K562 (cell line): ENCODE measurements at regions not wholly inside any gene's neighbourhood (a gene's known extent, or its start where the extent isn't known, plus 50 kb on each side); places are given as distances from the start of the nearest gene placed in this dataset.

Experiments used
- ATAC-seq: fragments of 200-7000 bp; cut with Tn5 transposase; 3 replicates; pipeline ENCODE4 v1.9.1; 2020; ENCODE audit warnings: moderate library complexity
- BruUV-seq: library from RNA; stranded (reverse); fragments of 400-500 nt; replicated peaks from 2 replicates; lab custom pipeline; 2021; lab: Mats Ljungman, UMichigan
- CTCF ChIA-PET: fragments of 300-600 bp; formaldehyde crosslinking; extraction: SDS; loops from one replicate; lab custom pipeline; 2021; ENCODE audit warnings: low intra/inter-chr PET ratio; lab: Yijun Ruan, JAX
- POLR2A ChIA-PET: fragments of 300-600, 350-650 bp; sonication (Branson Sonifier 250); formaldehyde crosslinking; extraction: SDS; loops from one replicate; lab custom pipeline; 2021; ENCODE audit warnings: antibody characterized with exemption, inconsistent platforms; lab: Yijun Ruan, JAX
- DNase-seq, 4 experiments: peaks; one replicate each; pipeline versions ENCODE4 v3.0.0 to v3.0.0-alpha.2; 2011 to 2018; ENCODE audit warnings: low spot score in 3 of 4, mixed read lengths in 3 of 4; ENCODE audit errors: extremely low read depth in 1 of 4
- FAIRE-seq: peaks from 2 replicates; lab custom pipeline; 2011; peaks lifted over from hg19 to GRCh38; lab: Jason Lieb, UNC
- H2AFZ ChIP-seq: 2 replicates; pipeline ENCODE4 v1.6.0; 2011; ENCODE audit warnings: low read depth, low read length, control low read depth, inconsistent platforms
- H3K27ac ChIP-seq: fragments of 200-600 bp; 3 replicates; pipeline ENCODE4 v1.8.0; 2011; ENCODE audit warnings: low read depth, mild to moderate bottlenecking, control low read depth, inconsistent platforms, low read length, moderate library complexity, mixed read lengths; ENCODE audit errors: extremely low read depth
- H3K27me3 ChIP-seq, 2 experiments: fragments of 300-600 bp in 1 of 2; 2 replicates in 1 of 2; 3 replicates in 1 of 2; pipeline versions ENCODE4 v1.6.0 to v1.8.0; 2011; ENCODE audit warnings: inconsistent platforms in 2 of 2, low read length in 2 of 2, mild to moderate bottlenecking in 1 of 2, mixed read lengths in 1 of 2, moderate library complexity in 1 of 2; ENCODE audit not compliant: control insufficient read depth in 2 of 2, insufficient read depth in 2 of 2
- H3K36me3 ChIP-seq: fragments of 300-600 bp; 3 replicates; pipeline ENCODE4 v1.8.0; 2011; ENCODE audit warnings: mild to moderate bottlenecking, low read length, inconsistent platforms; ENCODE audit not compliant: control insufficient read depth, insufficient read depth
- H3K4me1 ChIP-seq, 2 experiments: fragments of 200-600 bp in 1 of 2; replicated peaks in 1 of 2; 2 replicates in 1 of 2; 3 replicates in 1 of 2; pipeline versions ENCODE4 v1.5.1 to v1.8.0; 2011; ENCODE audit warnings: inconsistent platforms in 2 of 2, low read length in 2 of 2, mild to moderate bottlenecking in 1 of 2, mixed read lengths in 1 of 2, moderate library complexity in 1 of 2; ENCODE audit not compliant: control insufficient read depth in 2 of 2, insufficient read depth in 2 of 2
- H3K4me2 ChIP-seq: 2 replicates; pipeline ENCODE4 v1.6.1; 2011; ENCODE audit warnings: low read length, control low read depth, inconsistent platforms, mixed read lengths; ENCODE audit not compliant: insufficient read depth
- H3K4me3 ChIP-seq: fragments of 200-600 bp; sonication (generic), shearing (Covaris generic); 2 replicates; pipeline ENCODE4 v1.5.1; 2016; ENCODE audit warnings: control low read depth, inconsistent platforms
- H3K79me2 ChIP-seq: fragments of 200-600 bp; 3 replicates; pipeline ENCODE4 v1.8.0; 2011; ENCODE audit warnings: low read length, inconsistent platforms; ENCODE audit not compliant: control insufficient read depth, insufficient read depth
- H3K9ac ChIP-seq, 2 experiments: 2 replicates each; pipeline versions ENCODE4 v1.6.0 to v1.6.1; 2011; ENCODE audit warnings: low read depth in 2 of 2, low read length in 2 of 2, control low read depth in 1 of 2, inconsistent platforms in 1 of 2, mild to moderate bottlenecking in 1 of 2, mixed read lengths in 1 of 2; ENCODE audit not compliant: insufficient read depth in 1 of 2
- H3K9me1 ChIP-seq: one replicate; pipeline ENCODE4 v1.6.0; 2011; ENCODE audit warnings: inconsistent platforms, mild to moderate bottlenecking, low read length, moderate library complexity; ENCODE audit not compliant: control insufficient read depth, insufficient read depth
- H3K9me3 ChIP-seq: replicated peaks from 2 replicates; pipeline ENCODE4 v1.5.1; 2011; ENCODE audit warnings: low read depth, low read length, inconsistent platforms; ENCODE audit not compliant: control insufficient read depth, insufficient read depth
- H4K20me1 ChIP-seq: replicated peaks from 2 replicates; pipeline ENCODE4 v1.6.1; 2011; ENCODE audit warnings: low read length, inconsistent platforms, mixed read lengths; ENCODE audit not compliant: control insufficient read depth, insufficient read depth
- ATF2 ChIP-seq: sonication (generic); formaldehyde crosslinking; IDR thresholded peaks from 2 replicates; pipeline ENCODE4 v1.8.1; 2022; ENCODE audit warnings: missing genetic modification reagents
- CREB5 ChIP-seq: fragments of 250-450 bp; sonication (Bioruptor Pico); IDR thresholded peaks from 2 replicates; pipeline ENCODE4 v1.5.0; 2020; ENCODE audit warnings: mild to moderate bottlenecking
- EHMT2 ChIP-seq: fragments of 450-650 bp; IDR thresholded peaks from 2 replicates; pipeline ENCODE4 v1.6.1; 2018; ENCODE audit warnings: antibody characterized with exemption
- GABPB1 ChIP-seq: sonication (generic); formaldehyde crosslinking; IDR thresholded peaks from 2 replicates; pipeline ENCODE4 v1.8.0; 2022; ENCODE audit warnings: mild to moderate bottlenecking, missing genetic modification reagents
- HNRNPL ChIP-seq: fragments of 200-400 bp; formaldehyde crosslinking; IDR thresholded peaks from 2 replicates; pipeline ENCODE4 v1.6.1; 2017; ENCODE audit warnings: low read depth, mild to moderate bottlenecking, low read length
- SAFB2 ChIP-seq: fragments of 200-400 bp; formaldehyde crosslinking; IDR thresholded peaks from 2 replicates; pipeline ENCODE4 v1.6.1; 2018; ENCODE audit warnings: borderline replicate concordance, low read length, low read depth, moderate library complexity; ENCODE audit not compliant: severe bottlenecking
- ZFPM2 ChIP-seq: fragments of 250-450 bp; sonication (Bioruptor Pico); IDR thresholded peaks from 2 replicates; pipeline ENCODE4 v1.5.1; 2022; ENCODE audit warnings: mild to moderate bottlenecking
- ZNF253 ChIP-seq: fragments of 250-450 bp; sonication (Bioruptor Pico); conservative IDR thresholded peaks from 2 replicates; pipeline ENCODE4 v1.6.1; 2021; ENCODE audit warnings: mild to moderate bottlenecking
- ZNF395 ChIP-seq: fragments of 200-800 bp; sonication (Bioruptor generic); IDR thresholded peaks from 2 replicates; pipeline ENCODE4 v1.6.1; 2017; ENCODE audit warnings: missing genetic modification characterization, missing compliant biosample characterization
- WGBS: fragments of 100-300 bp; shearing (Covaris generic); methylation state at CpG from one replicate; pipeline ENCODE4 v1.1.6; 2016; ENCODE audit warnings: low coverage, mixed read lengths; ENCODE audit not compliant: insufficient coverage; ENCODE audit errors: missing lambda C conversion rate; 5-methylcytosine and 5-hydroxymethylcytosine counted together
- in situ Hi-C: fragments of 300-500 bp; cut with MboI; formaldehyde crosslinking; loops from 4 replicates; pipeline ENCODE4 v1.15.0; 2018; ENCODE audit warnings: inconsistent platforms, mixed read lengths
- intact Hi-C: fragments of 100-400 bp; cut with micrococcal nuclease; formaldehyde crosslinking; loops from 2 replicates; pipeline ENCODE4 v1.14.2; 2022
- TF ChIP-seq, protein P1 (sequence below), 2 experiments: fragments of 150-350 bp in 1 of 2; IDR thresholded peaks; 2 replicates each; pipeline ENCODE4 v1.6.1; 2012 to 2016; ENCODE audit warnings: low read depth in 2 of 2, low read length in 2 of 2, mild to moderate bottlenecking in 1 of 2, moderate library complexity in 1 of 2
- TF ChIP-seq, protein P2 (sequence below): fragments of 450-650 bp; formaldehyde crosslinking; IDR thresholded peaks from 2 replicates; pipeline ENCODE4 v1.4.0; 2022; ENCODE audit warnings: mild to moderate bottlenecking, moderate library complexity

DNA sequence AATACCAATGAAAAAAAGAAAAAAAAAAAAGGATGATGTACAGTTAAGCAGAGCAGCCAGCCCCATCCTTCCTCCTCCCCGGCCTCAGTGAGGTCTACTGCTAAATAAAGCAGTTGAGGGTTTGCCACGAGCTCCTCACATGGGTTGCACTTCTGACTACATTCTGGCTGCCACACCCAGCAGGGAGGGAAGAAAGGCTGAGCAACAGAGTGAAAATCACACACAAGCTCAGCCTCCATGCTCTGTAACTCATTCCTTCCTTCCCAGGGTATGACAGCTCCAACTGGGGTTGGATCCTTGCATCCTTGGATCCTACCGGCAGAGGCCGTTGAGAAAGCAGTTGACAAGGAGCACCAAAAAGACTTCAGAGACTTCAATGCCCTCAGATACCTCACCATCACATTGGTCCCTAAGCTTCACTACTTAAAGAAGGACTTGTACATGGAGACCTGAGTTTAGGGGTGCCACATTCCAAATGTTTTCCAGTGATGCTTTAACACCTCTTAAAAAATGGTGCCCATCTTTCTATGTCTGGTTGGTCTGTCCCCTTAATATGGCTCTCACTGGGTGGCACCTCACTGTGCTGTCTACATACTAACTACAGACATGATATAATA lies 52.9 kb upstream of the PIK3CG start:
- Histone ChIP-seq H2AFZ (no peak overlapping the region; the same call in 1 of the 2 replicates), H3K27ac (no peak overlapping the region), H4K20me1 (no peaks in the 10 kb centered on the region), H3K9ac (no peak overlapping the region), H3K27me3 (no peaks in the 10 kb centered on the region), H3K4me3 (no peak overlapping the region), H3K9me3 (no peaks in the 10 kb centered on the region), H3K4me2 (no peak overlapping the region; the same call in 1 of the 2 replicates), H3K36me3 (no peaks in the 10 kb centered on the region), H3K4me1 (peaks cover 0 to 44% of the 10 kb centered on the region in 2 experiments; a peak in 4 of 5 replicates), H3K79me2 (no peaks in the 10 kb centered on the region), H3K9me1 (no peaks in the 10 kb centered on the region)
- BruUV-seq, result no TSS peak
- ChIA-PET POLR2A (interaction anchor here (0.6 to 3.2 kb wide), 15 partner anchors 9 to 472 kb away, joined by 3 to 11 read pairs (median 4); partner anchors contain the start of genes HBP1 and PIK3CG), CTCF (interaction anchor here (0.6 kb wide), 1 partner anchor 8 kb away, joined by 3 read pairs; no protein-coding TSS in a partner anchor)
- in situ Hi-C loops (no loop called here), intact Hi-C loops (loop anchor here (2.0 kb wide), 1 partner anchor 53 kb away; the partner anchor contains the start of gene PIK3CG)
- ATAC-seq, result peak; percentile 15
- DNase-seq, result peak in 1 of 4 experiments; percentile 32
- 51% methylated on average over 4 of the region's 4 CpGs for WGBS
- FAIRE-seq, result peak; percentile 15
- TF ChIP-seq ZNF253 (CRISPR knock-in tag) (no peak), ATF2 (CRISPR knock-in tag) (no peak), HNRNPL (no peak), CREB5 (no peak), GABPB1 (CRISPR knock-in tag) (no peak), ZNF395 (CRISPR knock-in tag) (0 out of 2 replicates have a peak, but pooled peaks have one; percentile 4), SAFB2 (no peak), EHMT2 (no peak), ZFPM2 (peak; percentile 69; the same call in 1 of the 2 replicates)
- TF ChIP-seq, protein P1, sequence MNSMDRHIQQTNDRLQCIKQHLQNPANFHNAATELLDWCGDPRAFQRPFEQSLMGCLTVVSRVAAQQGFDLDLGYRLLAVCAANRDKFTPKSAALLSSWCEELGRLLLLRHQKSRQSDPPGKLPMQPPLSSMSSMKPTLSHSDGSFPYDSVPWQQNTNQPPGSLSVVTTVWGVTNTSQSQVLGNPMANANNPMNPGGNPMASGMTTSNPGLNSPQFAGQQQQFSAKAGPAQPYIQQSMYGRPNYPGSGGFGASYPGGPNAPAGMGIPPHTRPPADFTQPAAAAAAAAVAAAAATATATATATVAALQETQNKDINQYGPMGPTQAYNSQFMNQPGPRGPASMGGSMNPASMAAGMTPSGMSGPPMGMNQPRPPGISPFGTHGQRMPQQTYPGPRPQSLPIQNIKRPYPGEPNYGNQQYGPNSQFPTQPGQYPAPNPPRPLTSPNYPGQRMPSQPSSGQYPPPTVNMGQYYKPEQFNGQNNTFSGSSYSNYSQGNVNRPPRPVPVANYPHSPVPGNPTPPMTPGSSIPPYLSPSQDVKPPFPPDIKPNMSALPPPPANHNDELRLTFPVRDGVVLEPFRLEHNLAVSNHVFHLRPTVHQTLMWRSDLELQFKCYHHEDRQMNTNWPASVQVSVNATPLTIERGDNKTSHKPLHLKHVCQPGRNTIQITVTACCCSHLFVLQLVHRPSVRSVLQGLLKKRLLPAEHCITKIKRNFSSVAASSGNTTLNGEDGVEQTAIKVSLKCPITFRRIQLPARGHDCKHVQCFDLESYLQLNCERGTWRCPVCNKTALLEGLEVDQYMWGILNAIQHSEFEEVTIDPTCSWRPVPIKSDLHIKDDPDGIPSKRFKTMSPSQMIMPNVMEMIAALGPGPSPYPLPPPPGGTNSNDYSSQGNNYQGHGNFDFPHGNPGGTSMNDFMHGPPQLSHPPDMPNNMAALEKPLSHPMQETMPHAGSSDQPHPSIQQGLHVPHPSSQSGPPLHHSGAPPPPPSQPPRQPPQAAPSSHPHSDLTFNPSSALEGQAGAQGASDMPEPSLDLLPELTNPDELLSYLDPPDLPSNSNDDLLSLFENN (IDR thresholded peaks at IDR 0.05; ENCODE audit: low read depth in 2 of 2, low read length in 2 of 2), result no peak
- TF ChIP-seq, protein P2, sequence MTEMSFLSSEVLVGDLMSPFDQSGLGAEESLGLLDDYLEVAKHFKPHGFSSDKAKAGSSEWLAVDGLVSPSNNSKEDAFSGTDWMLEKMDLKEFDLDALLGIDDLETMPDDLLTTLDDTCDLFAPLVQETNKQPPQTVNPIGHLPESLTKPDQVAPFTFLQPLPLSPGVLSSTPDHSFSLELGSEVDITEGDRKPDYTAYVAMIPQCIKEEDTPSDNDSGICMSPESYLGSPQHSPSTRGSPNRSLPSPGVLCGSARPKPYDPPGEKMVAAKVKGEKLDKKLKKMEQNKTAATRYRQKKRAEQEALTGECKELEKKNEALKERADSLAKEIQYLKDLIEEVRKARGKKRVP (CRISPR knock-in tag), result peak; percentile 58; the same call in 1 of the 2 replicates
